B cell (primary cell): ENCODE measurements at regions not wholly inside any gene's neighbourhood (a gene's known extent, or its start where the extent isn't known, plus 50 kb on each side); places are given as distances from the start of the nearest gene placed in this dataset.

ENCODE experiments used
- ATAC-seq: fragments of 200-7000 bp; cut with Tn5 transposase; one replicate; pipeline ENCODE4 v1.10.0; 2021; ENCODE audit warnings: low read depth, mild to moderate bottlenecking, moderate number of reproducible peaks, moderate library complexity
- CTCF ChIA-PET: fragments of 350-600 bp; sonication (Branson Sonifier 250); formaldehyde crosslinking; loops from one replicate; lab custom pipeline; 2021; ENCODE audit warnings: antibody characterized with exemption, inconsistent platforms; lab: Charles Lee
- POLR2A ChIA-PET: fragments of 350-600 bp; sonication (Branson Sonifier 250); formaldehyde crosslinking; loops from one replicate; lab custom pipeline; 2021; ENCODE audit warnings: antibody characterized with exemption; lab: Charles Lee
- DNase-seq: peaks from one replicate; pipeline ENCODE4 v3.0.0; 2013
- H2AFZ ChIP-seq: 2 replicates; pipeline ENCODE4 v1.6.1; 2012; ENCODE audit warnings: mild to moderate bottlenecking, low read depth, low read length; ENCODE audit not compliant: insufficient read depth, poor library complexity, severe bottlenecking
- H3K27ac ChIP-seq, 2 donors: 1 replicate in 1 of 2; 2 replicates in 1 of 2; pipeline ENCODE4 v1.5.1; 2012 to 2013; ENCODE audit warnings: low read length in 2 of 2, mild to moderate bottlenecking in 2 of 2, moderate library complexity in 1 of 2
- H3K27me3 ChIP-seq, 4 experiments: fragments of 200-600 bp in 1 of 4; sonication (generic) in 1 of 4; replicated peaks in 1 of 4; 1 replicate in 2 of 4; 2 replicates in 2 of 4; pipeline versions ENCODE4 v1.6.1 to v1.7.0; 2013 to 2016; ENCODE audit warnings: low read length in 3 of 4, mild to moderate bottlenecking in 2 of 4, mixed read lengths in 1 of 4, moderate library complexity in 1 of 4; ENCODE audit not compliant: insufficient read depth in 4 of 4, control insufficient read depth in 3 of 4; ENCODE audit errors: control extremely low read depth in 1 of 4
- H3K36me3 ChIP-seq, 2 experiments: replicated peaks in 1 of 2; 1 replicate in 1 of 2; 2 replicates in 1 of 2; pipeline versions ENCODE4 v1.6.1 to v1.7.1; 2013; ENCODE audit warnings: low read length in 1 of 2; ENCODE audit not compliant: insufficient read depth in 2 of 2, control insufficient read depth in 1 of 2; ENCODE audit errors: control extremely low read depth in 1 of 2, extremely low read depth in 1 of 2
- H3K4me1 ChIP-seq, 2 donors: fragments of 200-600 bp in 1 of 2; sonication (generic) in 1 of 2; 1 replicate in 1 of 2; 2 replicates in 1 of 2; pipeline versions ENCODE4 v1.5.1 to v1.6.1; 2013 to 2017; ENCODE audit warnings: low read length in 2 of 2; ENCODE audit not compliant: control insufficient read depth in 2 of 2, insufficient read depth in 2 of 2
- H3K4me2 ChIP-seq: replicated peaks from 2 replicates; pipeline ENCODE3; 2012; ENCODE audit warnings: mild to moderate bottlenecking, low read depth, low read length; ENCODE audit not compliant: poor library complexity, severe bottlenecking
- H3K4me3 ChIP-seq, 5 experiments: fragments of 200-600 bp in 1 of 5; sonication (generic) in 1 of 5; 1 replicate in 3 of 5; 2 replicates in 2 of 5; pipeline versions ENCODE4 v1.5.1 to v1.7.0; 2011 to 2016; ENCODE audit warnings: low read length in 4 of 5, mild to moderate bottlenecking in 4 of 5, low read depth in 2 of 5, control low read depth in 1 of 5, moderate library complexity in 1 of 5; ENCODE audit not compliant: insufficient read depth in 1 of 5; ENCODE audit errors: control extremely low read depth in 1 of 5, extremely low read depth in 1 of 5
- H3K79me2 ChIP-seq: fragments of 200-600 bp; sonication (generic); one replicate; pipeline ENCODE4 v1.6.0; 2016; ENCODE audit warnings: low read length; ENCODE audit not compliant: control insufficient read depth, insufficient read depth
- H3K9ac ChIP-seq: fragments of 200-600 bp; sonication (generic); 2 replicates; pipeline ENCODE4 v1.6.1; 2017; ENCODE audit warnings: mild to moderate bottlenecking, low read length, moderate library complexity
- H3K9me3 ChIP-seq, 3 donors: one replicate each; pipeline versions ENCODE4 v1.6.1 to v1.7.1; 2013; ENCODE audit warnings: low read length in 2 of 3; ENCODE audit not compliant: control insufficient read depth in 2 of 3, insufficient read depth in 1 of 3; ENCODE audit errors: control extremely low read depth in 1 of 3
- H4K20me1 ChIP-seq: 2 replicates; pipeline ENCODE4 v1.6.0; 2012; ENCODE audit warnings: mild to moderate bottlenecking, low read length; ENCODE audit not compliant: insufficient read depth, control insufficient read depth, poor library complexity, severe bottlenecking
- H3K27ac Mint-ChIP-seq: one replicate; pipeline ENCODE4 v1.8.0; 2021; ENCODE audit warnings: mixed read lengths
- H3K27me3 Mint-ChIP-seq: one replicate; pipeline ENCODE4 v1.8.0; 2021; ENCODE audit warnings: mixed read lengths
- H3K4me1 Mint-ChIP-seq: one replicate; pipeline ENCODE4 v1.8.0; 2021; ENCODE audit warnings: mixed read lengths
- H3K4me3 Mint-ChIP-seq: one replicate; pipeline ENCODE4 v1.8.0; 2021; ENCODE audit warnings: mixed read lengths
- H3K9me3 Mint-ChIP-seq: one replicate; pipeline ENCODE4 v1.8.0; 2022; ENCODE audit warnings: mixed read lengths; ENCODE audit not compliant: insufficient read depth
- EZH2 ChIP-seq: IDR thresholded peaks from 2 replicates; pipeline ENCODE4 v1.6.1; 2012; ENCODE audit warnings: borderline replicate concordance, low read depth, mild to moderate bottlenecking, moderate library complexity, low read length; ENCODE audit not compliant: insufficient read depth, poor library complexity, severe bottlenecking
- WGBS: methylation state at CpG from one replicate; pipeline ENCODE4 v1.1.5; 2013; ENCODE audit warnings: missing lambda C conversion rate; ENCODE audit not compliant: insufficient coverage; 5-methylcytosine and 5-hydroxymethylcytosine counted together
- intact Hi-C: fragments of 100-400 bp; cut with micrococcal nuclease; formaldehyde crosslinking; loops from one replicate; pipeline ENCODE4 v1.10.0; 2022
- TF ChIP-seq, protein P1 (sequence below): fragments of 200-600 bp; IDR thresholded peaks from one replicate; pipeline ENCODE4 v1.8.0; 2022; ENCODE audit warnings: antibody characterized with exemption, mild to moderate bottlenecking

DNA sequence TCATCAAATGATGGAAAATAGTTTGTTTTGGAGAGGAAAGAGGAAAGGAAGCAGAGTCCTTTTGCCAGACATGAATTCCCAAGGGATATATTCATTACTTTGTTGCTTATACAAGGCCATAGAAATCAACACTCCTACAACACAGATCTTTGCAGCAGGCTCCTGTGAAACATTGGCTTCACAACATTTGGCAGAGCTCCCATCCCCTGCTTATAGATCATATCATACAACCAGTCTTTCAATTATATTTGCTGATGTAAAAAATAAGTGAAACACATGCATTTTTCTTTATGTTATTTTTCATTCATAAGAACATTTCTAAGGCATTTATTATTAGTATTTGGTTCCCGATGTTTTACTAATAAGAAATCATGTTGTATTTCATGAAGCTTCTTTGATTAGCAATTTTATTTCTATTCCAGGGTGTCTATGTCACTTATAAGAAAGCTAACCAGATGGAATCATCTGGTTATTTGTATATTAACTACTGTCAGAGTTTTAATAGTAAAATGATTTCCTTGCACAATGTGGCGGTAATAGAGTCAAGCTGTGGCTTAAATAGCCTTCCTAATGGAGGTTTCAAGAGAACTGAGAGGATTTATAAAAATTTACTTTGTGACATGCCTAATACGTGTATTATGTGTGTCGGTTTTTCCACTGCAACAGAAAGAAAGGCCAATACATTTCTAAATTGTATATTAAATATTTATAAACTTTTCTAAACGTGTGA, 470.3 kb upstream of the NCAM2 start:
- H3K27ac ChIP-seq, result no peak overlapping the region
- no CpG with 5 or more reads among the region's 5 CpGs for WGBS
- H3K4me1 ChIP-seq, result no peaks in the 10 kb centered on the region
- no peak overlapping the region for H3K9ac ChIP-seq
- ATAC-seq (no peak), DNase-seq (no peak)
- intact Hi-C loops, result no loop called here
- H2AFZ ChIP-seq, result no peak overlapping the region
- ChIA-PET CTCF (no interaction called here), POLR2A (no interaction called here)
- no peak overlapping the region for H3K4me2 ChIP-seq
- no peaks in the 10 kb centered on the region for H3K27me3 ChIP-seq
- Mint-ChIP-seq H3K4me1 (no peaks in the 10 kb centered on the region), H3K27me3 (no peaks in the 10 kb centered on the region), H3K4me3 (no peak overlapping the region), H3K9me3 (peaks cover 11% of the 10 kb centered on the region), H3K27ac (no peak overlapping the region)
- H3K36me3 ChIP-seq, result no peaks in the 10 kb centered on the region
- no peaks in the 10 kb centered on the region for H4K20me1 ChIP-seq
- no peak overlapping the region for H3K4me3 ChIP-seq
- no peaks in the 10 kb centered on the region for H3K79me2 ChIP-seq
- TF ChIP-seq, protein P1, sequence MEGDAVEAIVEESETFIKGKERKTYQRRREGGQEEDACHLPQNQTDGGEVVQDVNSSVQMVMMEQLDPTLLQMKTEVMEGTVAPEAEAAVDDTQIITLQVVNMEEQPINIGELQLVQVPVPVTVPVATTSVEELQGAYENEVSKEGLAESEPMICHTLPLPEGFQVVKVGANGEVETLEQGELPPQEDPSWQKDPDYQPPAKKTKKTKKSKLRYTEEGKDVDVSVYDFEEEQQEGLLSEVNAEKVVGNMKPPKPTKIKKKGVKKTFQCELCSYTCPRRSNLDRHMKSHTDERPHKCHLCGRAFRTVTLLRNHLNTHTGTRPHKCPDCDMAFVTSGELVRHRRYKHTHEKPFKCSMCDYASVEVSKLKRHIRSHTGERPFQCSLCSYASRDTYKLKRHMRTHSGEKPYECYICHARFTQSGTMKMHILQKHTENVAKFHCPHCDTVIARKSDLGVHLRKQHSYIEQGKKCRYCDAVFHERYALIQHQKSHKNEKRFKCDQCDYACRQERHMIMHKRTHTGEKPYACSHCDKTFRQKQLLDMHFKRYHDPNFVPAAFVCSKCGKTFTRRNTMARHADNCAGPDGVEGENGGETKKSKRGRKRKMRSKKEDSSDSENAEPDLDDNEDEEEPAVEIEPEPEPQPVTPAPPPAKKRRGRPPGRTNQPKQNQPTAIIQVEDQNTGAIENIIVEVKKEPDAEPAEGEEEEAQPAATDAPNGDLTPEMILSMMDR, result no peak
- peaks cover 0 to 3% (median 0%) of the 10 kb centered on the region in 3 donors for H3K9me3 ChIP-seq

DNA sequence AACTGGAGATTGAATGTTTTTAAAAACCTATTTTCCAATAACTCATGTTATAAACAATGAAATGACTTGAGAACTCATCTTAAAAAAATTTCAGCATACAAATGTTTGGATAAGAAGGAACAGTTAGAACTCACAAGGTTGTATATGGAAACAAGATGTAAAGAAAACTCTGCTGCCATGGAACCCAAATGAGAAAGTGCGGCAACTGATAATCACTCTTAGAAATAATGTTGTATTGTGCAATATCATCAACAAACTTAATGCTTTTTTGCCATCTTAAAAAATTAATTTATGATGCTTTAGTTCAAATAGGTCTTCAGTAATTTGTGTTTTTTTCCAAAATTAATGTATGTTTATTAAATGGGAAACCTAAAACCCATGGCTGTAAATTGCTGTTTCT, 461.1 kb upstream of the NCAM2 start:
- no peak for DNase-seq
- H4K20me1 ChIP-seq, result no peaks in the 10 kb centered on the region
- H3K27ac Mint-ChIP-seq, result no peak overlapping the region
- TF ChIP-seq, protein P1, result no peak
- TF ChIP-seq EZH2, result no peak
- WGBS, result no CpG with 5 or more reads among the region's 1 CpG
- no peaks in the 10 kb centered on the region for H3K27me3 Mint-ChIP-seq
- H2AFZ ChIP-seq, result no peak overlapping the region
- peaks cover 0 to 13% (median 0%) of the 10 kb centered on the region in 3 donors for H3K9me3 ChIP-seq
- CTCF ChIA-PET, result no interaction called here
- H3K27ac ChIP-seq, result no peak overlapping the region
- H3K4me3 ChIP-seq, result no peak overlapping the region
- no peaks in the 10 kb centered on the region for H3K4me1 Mint-ChIP-seq
- no peak overlapping the region for H3K4me3 Mint-ChIP-seq
- no peak overlapping the region for H3K4me2 ChIP-seq
- no peak for ATAC-seq
- no peaks in the 10 kb centered on the region for H3K4me1 ChIP-seq
- no peaks in the 10 kb centered on the region for H3K27me3 ChIP-seq
- POLR2A ChIA-PET, result no interaction called here
- H3K9me3 Mint-ChIP-seq, result peaks cover 10% of the 10 kb centered on the region
- H3K79me2 ChIP-seq, result no peaks in the 10 kb centered on the region
- H3K9ac ChIP-seq, result no peak overlapping the region
- intact Hi-C loops, result no loop called here
- H3K36me3 ChIP-seq, result no peaks in the 10 kb centered on the region
